ENCODE measurements at regions not wholly inside any gene's neighbourhood (a gene's known extent, or its start where the extent isn't known, plus 50 kb on each side); places are given as distances from the start of the nearest gene placed in this dataset.

DNA sequence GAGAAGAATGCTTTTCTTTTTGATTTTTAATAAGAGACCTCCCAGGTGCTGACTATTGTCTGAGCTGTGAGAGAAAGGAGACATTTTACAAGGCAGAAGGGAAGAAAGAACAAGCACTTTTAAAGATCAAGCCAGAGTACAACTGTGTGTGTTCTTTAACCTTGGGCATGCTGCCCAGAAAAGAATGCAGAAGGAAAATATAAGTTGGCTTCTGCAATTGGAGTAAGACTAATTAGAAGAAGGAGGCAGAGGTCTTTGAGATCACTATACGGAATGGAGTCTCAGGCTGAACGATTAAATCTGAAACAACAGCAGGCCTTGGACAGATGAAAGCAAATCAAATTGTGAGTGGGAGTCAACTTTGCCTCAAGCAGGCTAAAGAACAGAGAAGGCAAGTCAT is 230.5 kb downstream of the ATP23 start:
- Histone ChIP-seq H3K4me2 (ENCODE audit: low read depth, low read length) (peak overlapping the region; percentile 67; the same call in 1 of the 2 replicates), H3K27ac (ENCODE audit: insufficient read depth, low read length) (peak overlapping the region; percentile 71; the same call in 1 of the 2 replicates), H3K56ac (ENCODE audit: extremely low read depth, insufficient read depth, low read length) (no peak overlapping the region), H3K4me1 (ENCODE audit: control insufficient read depth, insufficient read depth, low read length) (peaks cover 2% of the 10 kb centered on the region; the same call in 1 of the 2 replicates), H2AFZ (replicated peaks; ENCODE audit: low read length, poor library complexity) (no peak overlapping the region), H3K4me3 (ENCODE audit: insufficient read depth, low read depth, low read length) (no peak overlapping the region), H3K4ac (ENCODE audit: low read depth, low read length) (no peak overlapping the region), H2BK5ac (ENCODE audit: low read depth, low read length, poor library complexity, severe bottlenecking) (no peak overlapping the region), H3K9me1 (ENCODE audit: insufficient read depth, low read length) (no peaks in the 10 kb centered on the region; the same call in 1 of the 2 replicates), H3K27me3 (ENCODE audit: control insufficient read depth, insufficient read depth, low read length) (no peaks in the 10 kb centered on the region), H3K36me3 (ENCODE audit: control insufficient read depth, insufficient read depth, low read length) (no peaks in the 10 kb centered on the region), H3K9me3 (ENCODE audit: control insufficient read depth, insufficient read depth, low read length) (no peaks in the 10 kb centered on the region), H3K79me1 (ENCODE audit: low read depth in 1 of 2, low read length in 2 of 2) (no peaks in the 10 kb centered on the region), H2BK15ac (ENCODE audit: low read depth, low read length) (no peak overlapping the region), H2AK5ac (ENCODE audit: low read depth, low read length) (no peak overlapping the region), H3K14ac (replicated peaks; ENCODE audit: low read depth, low read length) (no peak overlapping the region), H4K8ac (ENCODE audit: low read depth in 2 of 2, low read length in 2 of 2) (no peak overlapping the region), H4K20me1 (ENCODE audit: insufficient read depth, low read length) (no peaks in the 10 kb centered on the region), H3K23ac (ENCODE audit: low read depth, low read length) (no peak overlapping the region), H4K91ac (ENCODE audit: insufficient read depth, low read depth, low read length) (no peak overlapping the region), H3K9ac (ENCODE audit: low read depth, low read length) (no peak overlapping the region), H2BK20ac (ENCODE audit: low read depth, low read length) (no peak overlapping the region), H4K5ac (ENCODE audit: low read depth, low read length) (peak overlapping the region; percentile 74; the same call in 1 of the 2 replicates), H2AK9ac (replicated peaks; ENCODE audit: low read depth, low read length, poor library complexity) (no peak overlapping the region), H2BK120ac (ENCODE audit: low read depth, low read length) (no peak overlapping the region), H3K18ac (ENCODE audit: low read depth, low read length) (peak overlapping the region; percentile 91; the same call in 1 of the 2 replicates)
- 0% methylated on average over 1 of the region's 2 CpGs; no CpG with 5 or more reads in 1 of the 2 experiments for WGBS, 2 experiments (ENCODE audit: extremely low coverage in 2 of 2, insufficient read length in 1 of 2)
- dilution Hi-C loops (cut with HindIII; ENCODE audit: low sequenced_read_pairs, unreplicated experiment) (no loop called here), in situ Hi-C loops (cut with MboI; ENCODE audit: low sequenced_read_pairs) (no loop called here), intact Hi-C loops (cut with micrococcal nuclease) (no loop called here)
- ChIA-PET CTCF (no interaction called here), POLR2A (ENCODE audit: unreplicated experiment) (no interaction called here)
- BruUV-seq (replicated peaks): no TSS peak
- no peak for TF ChIP-seq RCOR1 (IDR thresholded peaks at IDR 0.05; ENCODE audit: insufficient replicate concordance, low read length)
- TF ChIP-seq NFE2L2 (IDR thresholded peaks at IDR 0.05; ENCODE audit: low read depth, low read length): no peak
- TF ChIP-seq MAZ (IDR thresholded peaks at IDR 0.05; ENCODE audit: borderline replicate concordance, low read depth, low read length): no peak
- no peak for TF ChIP-seq RAD21 (IDR thresholded peaks at IDR 0.05; ENCODE audit: low read length)
- TF ChIP-seq BHLHE40 (IDR thresholded peaks at IDR 0.05; ENCODE audit: low read depth, low read length): no peak
- no peak for TF ChIP-seq MXI1 (IDR thresholded peaks at IDR 0.05; ENCODE audit: borderline replicate concordance, low read depth, low read length)
- TF ChIP-seq CHD1 (IDR thresholded peaks at IDR 0.05; ENCODE audit: low read depth, low read length): no peak
- ATAC-seq (ENCODE audit: low read depth) (peak; percentile 75), DNase-seq (peak; percentile 39)
